ENCODE measurements at regions not wholly inside any gene's neighbourhood (a gene's known extent, or its start where the extent isn't known, plus 50 kb on each side); places are given as distances from the start of the nearest gene placed in this dataset.

- Histone ChIP-seq H2AFZ (ENCODE audit: low read length) (no peak overlapping the region), H3F3A (ENCODE audit: low read depth) (no peaks in the 10 kb centered on the region), H3K4me3 (ENCODE audit: low read length, poor library complexity, severe bottlenecking) (no peak overlapping the region), H3K9me2 (replicated peaks; ENCODE audit: low read depth, low read length) (no peaks in the 10 kb centered on the region), H3K9ac (ENCODE audit: low read depth, low read length, poor library complexity, severe bottlenecking) (no peak overlapping the region), H3K36me3 (ENCODE audit: insufficient read depth, low read length) (no peaks in the 10 kb centered on the region), H3K4me1 (ENCODE audit: insufficient read depth, low read length, poor library complexity, severe bottlenecking) (no peaks in the 10 kb centered on the region), H3K4me2 (ENCODE audit: low read depth, low read length, poor library complexity, severe bottlenecking) (no peak overlapping the region), H3K9me3 (ENCODE audit: insufficient read depth, low read depth, low read length) (no peaks in the 10 kb centered on the region), H4K20me1 (ENCODE audit: insufficient read depth, low read length, poor library complexity, severe bottlenecking) (no peaks in the 10 kb centered on the region), H3K27me3 (ENCODE audit: insufficient read depth, low read length, poor library complexity, severe bottlenecking) (no peaks in the 10 kb centered on the region), H3K79me2 (ENCODE audit: insufficient read depth, low read length) (no peaks in the 10 kb centered on the region)
- TF ChIP-seq EZH2phosphoT487 (IDR thresholded peaks at IDR 0.05; ENCODE audit: borderline replicate concordance) (no peak), CTCF (conservative IDR thresholded peaks at IDR 0.05; ENCODE audit: low read length) (no peak)
Measured at GRCh38 chr7:45363669-45364068, 206.1 kb downstream of the RAMP3 start.

- no peaks in the 10 kb centered on the region for H3K27me3 ChIP-seq (ENCODE audit: insufficient read depth, low read length, poor library complexity, severe bottlenecking)
Measured at GRCh38 chr7:45365341-45365740, 207.8 kb downstream of the RAMP3 start.

GRCh38 chr7:45366475-45366874 lies 207.7 kb upstream of the ADCY1 start:
- H3K79me2 ChIP-seq (ENCODE audit: insufficient read depth, low read length) = no peaks in the 10 kb centered on the region
- H3K9me3 ChIP-seq (ENCODE audit: insufficient read depth, low read depth, low read length) = no peaks in the 10 kb centered on the region
- H3K4me1 ChIP-seq (ENCODE audit: insufficient read depth, low read length, poor library complexity, severe bottlenecking) = no peaks in the 10 kb centered on the region
- H4K20me1 ChIP-seq (ENCODE audit: insufficient read depth, low read length, poor library complexity, severe bottlenecking) = no peaks in the 10 kb centered on the region
- H3K27me3 ChIP-seq (ENCODE audit: insufficient read depth, low read length, poor library complexity, severe bottlenecking) = no peaks in the 10 kb centered on the region
- no peaks in the 10 kb centered on the region for H3F3A ChIP-seq (ENCODE audit: low read depth)
- H3K4me2 ChIP-seq (ENCODE audit: low read depth, low read length, poor library complexity, severe bottlenecking) = no peak overlapping the region
- H3K4me3 ChIP-seq (ENCODE audit: low read length, poor library complexity, severe bottlenecking) = no peak overlapping the region
- H3K9me2 ChIP-seq (replicated peaks; ENCODE audit: low read depth, low read length) = no peaks in the 10 kb centered on the region
- H3K36me3 ChIP-seq (ENCODE audit: insufficient read depth, low read length) = no peaks in the 10 kb centered on the region
- H2AFZ ChIP-seq (ENCODE audit: low read length) = no peak overlapping the region
- H3K9ac ChIP-seq (ENCODE audit: low read depth, low read length, poor library complexity, severe bottlenecking) = no peak overlapping the region
- TF ChIP-seq CTCF (conservative IDR thresholded peaks at IDR 0.05; ENCODE audit: low read length) = no peak
- TF ChIP-seq EZH2phosphoT487 (IDR thresholded peaks at IDR 0.05; ENCODE audit: borderline replicate concordance) = no peak

More at GRCh38 chr7:45365341-45365740, 207.8 kb downstream of the RAMP3 start:
- H4K20me1 ChIP-seq (ENCODE audit: insufficient read depth, low read length, poor library complexity, severe bottlenecking) = no peaks in the 10 kb centered on the region
- H3K4me3 ChIP-seq (ENCODE audit: low read length, poor library complexity, severe bottlenecking) = no peak overlapping the region
- no peak overlapping the region for H2AFZ ChIP-seq (ENCODE audit: low read length)
- H3F3A ChIP-seq (ENCODE audit: low read depth) = no peaks in the 10 kb centered on the region
- no peaks in the 10 kb centered on the region for H3K36me3 ChIP-seq (ENCODE audit: insufficient read depth, low read length)
- H3K9me3 ChIP-seq (ENCODE audit: insufficient read depth, low read depth, low read length) = no peaks in the 10 kb centered on the region
- no peak overlapping the region for H3K9ac ChIP-seq (ENCODE audit: low read depth, low read length, poor library complexity, severe bottlenecking)
- no peaks in the 10 kb centered on the region for H3K79me2 ChIP-seq (ENCODE audit: insufficient read depth, low read length)
- H3K9me2 ChIP-seq (replicated peaks; ENCODE audit: low read depth, low read length) = no peaks in the 10 kb centered on the region
- H3K4me1 ChIP-seq (ENCODE audit: insufficient read depth, low read length, poor library complexity, severe bottlenecking) = no peaks in the 10 kb centered on the region
- TF ChIP-seq EZH2phosphoT487 (IDR thresholded peaks at IDR 0.05; ENCODE audit: borderline replicate concordance) = no peak
- no peak for TF ChIP-seq CTCF (conservative IDR thresholded peaks at IDR 0.05; ENCODE audit: low read length)
- no peak overlapping the region for H3K4me2 ChIP-seq (ENCODE audit: low read depth, low read length, poor library complexity, severe bottlenecking)
